ENCODE measurements at regions not wholly inside any gene's neighbourhood (a gene's known extent, or its start where the extent isn't known, plus 50 kb on each side); places are given as distances from the start of the nearest gene placed in this dataset.

GRCh38 chr22:48316257-48317250, 1511.1 kb downstream of the BRD1 start:
- TF ChIP-seq CTCF (CRISPR knock-in tag; IDR thresholded peaks at IDR 0.05) (no peak), BHLHE40 (IDR thresholded peaks at IDR 0.05; ENCODE audit: low read length) (no peak), POLR2AphosphoS2 (IDR thresholded peaks at IDR 0.05; ENCODE audit: low read depth, low read length) (no peak), ELF1 (CRISPR knock-in tag; IDR thresholded peaks at IDR 0.05) (no peak), JUND (CRISPR knock-in tag; IDR thresholded peaks at IDR 0.05) (no peak), NFIB (CRISPR knock-in tag; IDR thresholded peaks at IDR 0.05; ENCODE audit: borderline replicate concordance) (no peak), MZF1 (CRISPR knock-in tag; IDR thresholded peaks at IDR 0.05; ENCODE audit: borderline replicate concordance) (no peak), HMG20A (CRISPR knock-in tag; IDR thresholded peaks at IDR 0.05; ENCODE audit: borderline replicate concordance) (no peak), RAD21 (CRISPR knock-in tag; IDR thresholded peaks at IDR 0.05) (no peak), ARNT (IDR thresholded peaks at IDR 0.05) (no peak), FOXP1 (IDR thresholded peaks at IDR 0.05) (no peak), FOXP1 (CRISPR knock-in tag; IDR thresholded peaks at IDR 0.05) (no peak)

Data from HepG2 (cell line).